Lower leg skin (tissue), 3 donors: ENCODE measurements at regions not wholly inside any gene's neighbourhood (a gene's known extent, or its start where the extent isn't known, plus 50 kb on each side); places are given as distances from the start of the nearest gene placed in this dataset.

Experiments used
- POLR2A ChIP-seq, 2 donors: fragments of 450-650 bp; IDR thresholded peaks; one replicate each; pipeline ENCODE4 v1.6.1; 2016 to 2017; ENCODE audit warnings: antibody characterized with exemption in 2 of 2, mild to moderate bottlenecking in 1 of 2, moderate library complexity in 1 of 2
- TF ChIP-seq, protein P1 (sequence below), 3 donors: fragments of 450-650 bp; IDR thresholded peaks; one replicate each; pipeline ENCODE4 v1.5.1; 2016; ENCODE audit warnings: antibody characterized with exemption in 3 of 3, mild to moderate bottlenecking in 3 of 3, moderate library complexity in 2 of 3

DNA sequence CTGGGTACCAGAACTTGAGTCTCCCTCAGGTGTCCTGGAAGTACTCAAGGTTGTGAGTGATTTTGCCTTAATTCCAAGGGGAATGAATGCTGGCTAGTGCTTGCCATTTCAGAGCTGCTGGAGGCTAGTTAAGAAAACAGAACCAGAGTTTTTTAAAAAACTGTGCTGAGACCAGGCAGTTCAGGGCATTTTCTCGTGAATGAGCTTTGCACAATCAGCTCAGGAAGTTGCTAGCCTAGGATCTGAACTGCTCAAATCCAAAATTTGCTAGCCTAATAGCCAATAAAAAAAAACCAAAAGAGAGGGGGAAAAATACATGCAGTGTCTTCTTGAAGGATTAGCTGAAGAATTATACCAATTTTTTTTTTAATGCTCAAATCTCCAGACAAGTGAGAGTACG lies 292.7 kb downstream of the FBXW7 start:
- TF ChIP-seq, protein P1, sequence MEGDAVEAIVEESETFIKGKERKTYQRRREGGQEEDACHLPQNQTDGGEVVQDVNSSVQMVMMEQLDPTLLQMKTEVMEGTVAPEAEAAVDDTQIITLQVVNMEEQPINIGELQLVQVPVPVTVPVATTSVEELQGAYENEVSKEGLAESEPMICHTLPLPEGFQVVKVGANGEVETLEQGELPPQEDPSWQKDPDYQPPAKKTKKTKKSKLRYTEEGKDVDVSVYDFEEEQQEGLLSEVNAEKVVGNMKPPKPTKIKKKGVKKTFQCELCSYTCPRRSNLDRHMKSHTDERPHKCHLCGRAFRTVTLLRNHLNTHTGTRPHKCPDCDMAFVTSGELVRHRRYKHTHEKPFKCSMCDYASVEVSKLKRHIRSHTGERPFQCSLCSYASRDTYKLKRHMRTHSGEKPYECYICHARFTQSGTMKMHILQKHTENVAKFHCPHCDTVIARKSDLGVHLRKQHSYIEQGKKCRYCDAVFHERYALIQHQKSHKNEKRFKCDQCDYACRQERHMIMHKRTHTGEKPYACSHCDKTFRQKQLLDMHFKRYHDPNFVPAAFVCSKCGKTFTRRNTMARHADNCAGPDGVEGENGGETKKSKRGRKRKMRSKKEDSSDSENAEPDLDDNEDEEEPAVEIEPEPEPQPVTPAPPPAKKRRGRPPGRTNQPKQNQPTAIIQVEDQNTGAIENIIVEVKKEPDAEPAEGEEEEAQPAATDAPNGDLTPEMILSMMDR (IDR thresholded peaks at IDR 0.05), result no peak
- no peak for TF ChIP-seq POLR2A (IDR thresholded peaks at IDR 0.05)
